Type B pancreatic cell (in vitro differentiated cells): ENCODE measurements at regions not wholly inside any gene's neighbourhood (a gene's known extent, or its start where the extent isn't known, plus 50 kb on each side); places are given as distances from the start of the nearest gene placed in this dataset.

Source experiments
- DNase-seq: peaks from one replicate; pipeline ENCODE4 v3.0.0; 2021; ENCODE audit warnings: mixed read lengths; ENCODE audit not compliant: unreplicated experiment; ENCODE audit errors: extremely low spot score
- H3K27ac Mint-ChIP-seq: 2 replicates; pipeline ENCODE4 v1.8.0; 2021; ENCODE audit warnings: mild to moderate bottlenecking, mixed read lengths
- H3K27me3 Mint-ChIP-seq: 2 replicates; pipeline ENCODE4 v1.8.0; 2021; ENCODE audit warnings: mixed read lengths
- H3K36me3 Mint-ChIP-seq: 2 replicates; pipeline ENCODE4 v1.8.0; 2021; ENCODE audit warnings: mixed read lengths
- H3K4me1 Mint-ChIP-seq: one replicate; pipeline ENCODE4 v1.8.0; 2021; ENCODE audit warnings: mixed read lengths; ENCODE audit not compliant: unreplicated experiment
- H3K4me3 Mint-ChIP-seq: 2 replicates; pipeline ENCODE4 v1.8.0; 2021; ENCODE audit warnings: mild to moderate bottlenecking, mixed read lengths
- H3K9me3 Mint-ChIP-seq: 2 replicates; pipeline ENCODE4 v1.8.0; 2021; ENCODE audit warnings: mixed read lengths
- TF ChIP-seq, protein P1 (sequence below): fragments of 200-600 bp; sonication (generic); conservative IDR thresholded peaks from 2 replicates; pipeline ENCODE4 v1.5.0; 2021; ENCODE audit warnings: antibody characterized with exemption, mild to moderate bottlenecking

- H3K4me3 Mint-ChIP-seq: no peak overlapping the region
- H3K27ac Mint-ChIP-seq: no peak overlapping the region
- H3K4me1 Mint-ChIP-seq: no peaks in the 10 kb centered on the region
- H3K36me3 Mint-ChIP-seq: no peaks in the 10 kb centered on the region
- TF ChIP-seq, protein P1, sequence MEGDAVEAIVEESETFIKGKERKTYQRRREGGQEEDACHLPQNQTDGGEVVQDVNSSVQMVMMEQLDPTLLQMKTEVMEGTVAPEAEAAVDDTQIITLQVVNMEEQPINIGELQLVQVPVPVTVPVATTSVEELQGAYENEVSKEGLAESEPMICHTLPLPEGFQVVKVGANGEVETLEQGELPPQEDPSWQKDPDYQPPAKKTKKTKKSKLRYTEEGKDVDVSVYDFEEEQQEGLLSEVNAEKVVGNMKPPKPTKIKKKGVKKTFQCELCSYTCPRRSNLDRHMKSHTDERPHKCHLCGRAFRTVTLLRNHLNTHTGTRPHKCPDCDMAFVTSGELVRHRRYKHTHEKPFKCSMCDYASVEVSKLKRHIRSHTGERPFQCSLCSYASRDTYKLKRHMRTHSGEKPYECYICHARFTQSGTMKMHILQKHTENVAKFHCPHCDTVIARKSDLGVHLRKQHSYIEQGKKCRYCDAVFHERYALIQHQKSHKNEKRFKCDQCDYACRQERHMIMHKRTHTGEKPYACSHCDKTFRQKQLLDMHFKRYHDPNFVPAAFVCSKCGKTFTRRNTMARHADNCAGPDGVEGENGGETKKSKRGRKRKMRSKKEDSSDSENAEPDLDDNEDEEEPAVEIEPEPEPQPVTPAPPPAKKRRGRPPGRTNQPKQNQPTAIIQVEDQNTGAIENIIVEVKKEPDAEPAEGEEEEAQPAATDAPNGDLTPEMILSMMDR: no peak
- no peaks in the 10 kb centered on the region for H3K27me3 Mint-ChIP-seq
- H3K9me3 Mint-ChIP-seq: no peaks in the 10 kb centered on the region
- no peak for DNase-seq
These were observed 61.2 kb upstream of the ZNF716 start for GRCh38 chr7:57388761-57389160.

- no peak overlapping the region for H3K4me3 Mint-ChIP-seq
- no peaks in the 10 kb centered on the region for H3K4me1 Mint-ChIP-seq
- peaks cover 11% of the 10 kb centered on the region for H3K9me3 Mint-ChIP-seq
- TF ChIP-seq, protein P1: no peak
- no peaks in the 10 kb centered on the region for H3K27me3 Mint-ChIP-seq
- H3K27ac Mint-ChIP-seq: no peak overlapping the region
- H3K36me3 Mint-ChIP-seq: no peaks in the 10 kb centered on the region
- DNase-seq: no peak
These were observed 51.4 kb upstream of the ZNF716 start for GRCh38 chr7:57398548-57398947.

- Mint-ChIP-seq H3K27ac (no peak overlapping the region), H3K9me3 (peaks cover 11% of the 10 kb centered on the region), H3K4me1 (no peaks in the 10 kb centered on the region), H3K27me3 (no peaks in the 10 kb centered on the region), H3K4me3 (no peak overlapping the region), H3K36me3 (no peaks in the 10 kb centered on the region)
- TF ChIP-seq, protein P1: no peak
- DNase-seq: no peak
These were observed 50.6 kb upstream of the ZNF716 start for GRCh38 chr7:57399251-57399940.

DNA sequence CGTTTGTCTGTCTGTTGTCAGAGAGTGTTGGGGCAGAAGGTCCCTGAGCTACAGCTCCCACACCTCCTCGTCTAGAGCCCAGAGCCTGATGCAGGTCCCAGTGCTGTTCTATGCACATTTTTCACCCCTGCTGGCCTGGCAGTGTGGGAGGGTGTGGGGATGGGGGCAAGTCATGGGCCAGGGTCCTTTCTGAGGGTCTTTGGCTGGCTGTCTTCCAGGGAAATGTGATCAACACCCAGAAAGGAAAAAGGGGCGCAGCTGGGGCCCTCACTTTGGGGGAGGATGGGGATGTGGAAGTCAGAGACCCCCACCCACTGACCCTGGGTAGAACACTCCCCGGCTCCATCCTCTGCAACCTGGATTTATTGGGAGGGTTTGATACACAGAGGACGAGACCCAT is 50.0 kb upstream of the ZNF716 start:
- Mint-ChIP-seq H3K4me1 (no peaks in the 10 kb centered on the region), H3K27me3 (no peaks in the 10 kb centered on the region), H3K4me3 (no peak overlapping the region), H3K36me3 (no peaks in the 10 kb centered on the region), H3K9me3 (peaks cover 5% of the 10 kb centered on the region), H3K27ac (no peak overlapping the region)
- TF ChIP-seq, protein P1: no peak
- no peak for DNase-seq
